Panc1 (cell line): ENCODE measurements at regions not wholly inside any gene's neighbourhood (a gene's known extent, or its start where the extent isn't known, plus 50 kb on each side); places are given as distances from the start of the nearest gene placed in this dataset.

Experiments used
- ATAC-seq: fragments of 200-7000 bp; cut with Tn5 transposase; 2 replicates; pipeline ENCODE4 v1.9.1; 2020; ENCODE audit warnings: mild to moderate bottlenecking, moderate library complexity
- BruUV-seq: library from RNA; stranded (reverse); fragments of 400-500 nt; replicated peaks from 2 replicates; lab custom pipeline; 2021; lab: Mats Ljungman, UMichigan
- CTCF ChIA-PET: fragments of 300-600 bp; sonication (Branson Sonifier 250); formaldehyde crosslinking; loops from one replicate; lab custom pipeline; 2022; ENCODE audit warnings: antibody characterized with exemption; lab: Charles Lee
- POLR2A ChIA-PET: fragments of 300-600 bp; sonication (Branson Sonifier 250); formaldehyde crosslinking; loops from one replicate; lab custom pipeline; 2022; ENCODE audit warnings: antibody characterized with exemption; lab: Charles Lee
- DNase-seq: peaks from one replicate; pipeline ENCODE4 v3.0.0-alpha.2; 2010; ENCODE audit warnings: low read depth, low spot score
- H3K27ac ChIP-seq: 2 replicates; pipeline ENCODE4 v1.5.1; 2011; ENCODE audit warnings: mild to moderate bottlenecking, low read length, inconsistent platforms
- H3K27me3 ChIP-seq: fragments of 200-500 bp; sonication (Bioruptor generic); 2 replicates; pipeline ENCODE4 v1.6.0; 2014; ENCODE audit warnings: low read length, inconsistent platforms; ENCODE audit not compliant: control insufficient read depth, insufficient read depth
- H3K36me3 ChIP-seq: fragments of 200-500 bp; sonication (Bioruptor generic); 2 replicates; pipeline ENCODE4 v1.5.1; 2014; ENCODE audit warnings: inconsistent platforms, mild to moderate bottlenecking, low read length, moderate library complexity; ENCODE audit not compliant: control insufficient read depth, insufficient read depth
- H3K4me1 ChIP-seq: 2 replicates; pipeline ENCODE4 v1.5.1; 2011; ENCODE audit warnings: inconsistent platforms, mild to moderate bottlenecking, low read length, moderate library complexity; ENCODE audit not compliant: control insufficient read depth, insufficient read depth
- H3K4me3 ChIP-seq, 2 experiments: 2 replicates each; pipeline ENCODE4 v1.5.1; 2011 to 2012; ENCODE audit warnings: low read depth in 2 of 2, low read length in 2 of 2, mild to moderate bottlenecking in 2 of 2, inconsistent platforms in 1 of 2, moderate library complexity in 1 of 2
- H3K9me3 ChIP-seq: fragments of 200-500 bp; sonication (Bioruptor generic); 2 replicates; pipeline ENCODE4 v1.5.1; 2014; ENCODE audit warnings: low read depth, mild to moderate bottlenecking, inconsistent platforms, low read length, moderate library complexity; ENCODE audit not compliant: control insufficient read depth, insufficient read depth
- POLR2AphosphoS5 ChIP-seq: IDR thresholded peaks from 2 replicates; pipeline ENCODE4 v1.6.1; 2012; ENCODE audit warnings: mild to moderate bottlenecking, low read depth, low read length, moderate library complexity
- REST ChIP-seq, 2 experiments: IDR thresholded peaks; 2 replicates each; pipeline ENCODE4 v1.6.1; 2011 to 2012; ENCODE audit warnings: low read depth in 2 of 2, control low read depth in 1 of 2, low read length in 1 of 2, mild to moderate bottlenecking in 1 of 2, moderate library complexity in 1 of 2; ENCODE audit not compliant: insufficient read depth in 1 of 2
- SIN3A ChIP-seq: IDR thresholded peaks from 2 replicates; pipeline ENCODE4 v1.6.1; 2012; ENCODE audit warnings: low read depth, mild to moderate bottlenecking, low read length, moderate library complexity, borderline replicate concordance; ENCODE audit not compliant: insufficient read depth
- TCF7L2 ChIP-seq: IDR thresholded peaks from 2 replicates; pipeline ENCODE4 v1.6.1; 2011; ENCODE audit warnings: mild to moderate bottlenecking, low read depth, low read length, inconsistent platforms
- in situ Hi-C: cut with HindIII; loops from 2 replicates; pipeline ENCODE4 v1.10.0; 2016; ENCODE audit warnings: low sequenced_read_pairs, low pct_unique_long_range_greater_than_20kb
- intact Hi-C: fragments of 100-400 bp; cut with micrococcal nuclease; formaldehyde crosslinking; loops from one replicate; pipeline ENCODE4 v1.10.0; 2022; ENCODE audit not compliant: unreplicated experiment
- TF ChIP-seq, protein P1 (sequence below): fragments of 450-650 bp; IDR thresholded peaks from 2 replicates; pipeline ENCODE4 v1.5.1; 2017; ENCODE audit warnings: mild to moderate bottlenecking

GRCh38 chr18:39835303-39836030 lies 2119.6 kb upstream of the PIK3C3 start:
- H3K4me1 ChIP-seq, result no peaks in the 10 kb centered on the region
- no peaks in the 10 kb centered on the region for H3K36me3 ChIP-seq
- DNase-seq (no peak), ATAC-seq (no peak)
- no peaks in the 10 kb centered on the region for H3K9me3 ChIP-seq
- H3K4me3 ChIP-seq, result no peak overlapping the region
- no peak for TF ChIP-seq POLR2AphosphoS5
- TF ChIP-seq REST (IDR thresholded peaks at IDR 0.05; ENCODE audit: insufficient read depth in 1 of 2, low read depth in 2 of 2, low read length in 1 of 2), result no peak
- no peak for TF ChIP-seq TCF7L2
- H3K27ac ChIP-seq, result no peak overlapping the region
- no peaks in the 10 kb centered on the region for H3K27me3 ChIP-seq
- in situ Hi-C loops (no loop called here), intact Hi-C loops (no loop called here)
- ChIA-PET CTCF (no interaction called here), POLR2A (no interaction called here)
- BruUV-seq, result no TSS peak

GRCh38 chr18:39834636-39835035 lies 2120.4 kb upstream of the PIK3C3 start:
- no peaks in the 10 kb centered on the region for H3K36me3 ChIP-seq
- H3K9me3 ChIP-seq, result no peaks in the 10 kb centered on the region
- POLR2A ChIA-PET, result no interaction called here
- ATAC-seq (no peak), DNase-seq (no peak)
- in situ Hi-C loops, result no loop called here
- no peaks in the 10 kb centered on the region for H3K27me3 ChIP-seq
- H3K4me3 ChIP-seq, result no peak overlapping the region
- no TSS peak for BruUV-seq
- no peaks in the 10 kb centered on the region for H3K4me1 ChIP-seq
- intact Hi-C loops, result no loop called here
- H3K27ac ChIP-seq, result no peak overlapping the region
- CTCF ChIA-PET, result no interaction called here
- TF ChIP-seq POLR2AphosphoS5 (no peak), SIN3A (no peak), TCF7L2 (no peak)
- TF ChIP-seq, protein P1, sequence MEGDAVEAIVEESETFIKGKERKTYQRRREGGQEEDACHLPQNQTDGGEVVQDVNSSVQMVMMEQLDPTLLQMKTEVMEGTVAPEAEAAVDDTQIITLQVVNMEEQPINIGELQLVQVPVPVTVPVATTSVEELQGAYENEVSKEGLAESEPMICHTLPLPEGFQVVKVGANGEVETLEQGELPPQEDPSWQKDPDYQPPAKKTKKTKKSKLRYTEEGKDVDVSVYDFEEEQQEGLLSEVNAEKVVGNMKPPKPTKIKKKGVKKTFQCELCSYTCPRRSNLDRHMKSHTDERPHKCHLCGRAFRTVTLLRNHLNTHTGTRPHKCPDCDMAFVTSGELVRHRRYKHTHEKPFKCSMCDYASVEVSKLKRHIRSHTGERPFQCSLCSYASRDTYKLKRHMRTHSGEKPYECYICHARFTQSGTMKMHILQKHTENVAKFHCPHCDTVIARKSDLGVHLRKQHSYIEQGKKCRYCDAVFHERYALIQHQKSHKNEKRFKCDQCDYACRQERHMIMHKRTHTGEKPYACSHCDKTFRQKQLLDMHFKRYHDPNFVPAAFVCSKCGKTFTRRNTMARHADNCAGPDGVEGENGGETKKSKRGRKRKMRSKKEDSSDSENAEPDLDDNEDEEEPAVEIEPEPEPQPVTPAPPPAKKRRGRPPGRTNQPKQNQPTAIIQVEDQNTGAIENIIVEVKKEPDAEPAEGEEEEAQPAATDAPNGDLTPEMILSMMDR, result no peak

- BruUV-seq, result no TSS peak
- TF ChIP-seq, protein P1, result no peak
- TF ChIP-seq TCF7L2 (no peak), SIN3A (no peak), POLR2AphosphoS5 (no peak), REST (IDR thresholded peaks at IDR 0.05; ENCODE audit: insufficient read depth in 1 of 2, low read depth in 2 of 2, low read length in 1 of 2) (no peak)
- Histone ChIP-seq H3K4me1 (no peaks in the 10 kb centered on the region), H3K4me3 (no peak overlapping the region), H3K36me3 (no peaks in the 10 kb centered on the region), H3K27ac (no peak overlapping the region), H3K27me3 (no peaks in the 10 kb centered on the region), H3K9me3 (no peaks in the 10 kb centered on the region)
- intact Hi-C loops (no loop called here), in situ Hi-C loops (no loop called here)
- POLR2A ChIA-PET, result no interaction called here
- ATAC-seq, result no peak
- DNase-seq, result no peak
- CTCF ChIA-PET, result no interaction called here
Observed at GRCh38 chr18:39825485-39826150, 2129.4 kb upstream of the PIK3C3 start.
